ENCODE measurements at regions not wholly inside any gene's neighbourhood (a gene's known extent, or its start where the extent isn't known, plus 50 kb on each side); places are given as distances from the start of the nearest gene placed in this dataset.

DNA sequence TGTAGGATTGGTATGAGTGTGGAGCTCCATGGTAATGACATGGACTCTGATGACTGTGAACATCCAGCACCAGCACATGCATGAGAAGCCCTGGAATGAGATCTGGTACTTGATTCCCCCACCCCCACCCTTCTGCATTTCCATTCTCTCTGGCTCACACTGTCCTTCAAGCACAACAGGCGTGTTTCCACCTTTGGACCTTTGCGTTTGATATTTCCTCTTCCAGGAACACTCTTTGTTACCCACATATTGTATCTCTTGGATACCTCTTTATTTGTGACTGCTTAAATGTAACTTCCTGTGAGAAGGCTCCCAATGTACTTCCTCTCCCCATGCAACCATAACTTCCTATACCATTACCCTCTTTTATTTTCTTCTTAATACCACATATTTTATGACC is 263.8 kb downstream of the HNMT start:
- TF ChIP-seq, protein P1, sequence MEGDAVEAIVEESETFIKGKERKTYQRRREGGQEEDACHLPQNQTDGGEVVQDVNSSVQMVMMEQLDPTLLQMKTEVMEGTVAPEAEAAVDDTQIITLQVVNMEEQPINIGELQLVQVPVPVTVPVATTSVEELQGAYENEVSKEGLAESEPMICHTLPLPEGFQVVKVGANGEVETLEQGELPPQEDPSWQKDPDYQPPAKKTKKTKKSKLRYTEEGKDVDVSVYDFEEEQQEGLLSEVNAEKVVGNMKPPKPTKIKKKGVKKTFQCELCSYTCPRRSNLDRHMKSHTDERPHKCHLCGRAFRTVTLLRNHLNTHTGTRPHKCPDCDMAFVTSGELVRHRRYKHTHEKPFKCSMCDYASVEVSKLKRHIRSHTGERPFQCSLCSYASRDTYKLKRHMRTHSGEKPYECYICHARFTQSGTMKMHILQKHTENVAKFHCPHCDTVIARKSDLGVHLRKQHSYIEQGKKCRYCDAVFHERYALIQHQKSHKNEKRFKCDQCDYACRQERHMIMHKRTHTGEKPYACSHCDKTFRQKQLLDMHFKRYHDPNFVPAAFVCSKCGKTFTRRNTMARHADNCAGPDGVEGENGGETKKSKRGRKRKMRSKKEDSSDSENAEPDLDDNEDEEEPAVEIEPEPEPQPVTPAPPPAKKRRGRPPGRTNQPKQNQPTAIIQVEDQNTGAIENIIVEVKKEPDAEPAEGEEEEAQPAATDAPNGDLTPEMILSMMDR (conservative IDR thresholded peaks at IDR 0.05; ENCODE audit: low read depth, low read length): no peak
- TF ChIP-seq EZH2 (IDR thresholded peaks at IDR 0.05; ENCODE audit: borderline replicate concordance, low read depth, low read length, poor library complexity, severe bottlenecking): no peak
